Vagina (tissue), 2 donors: ENCODE measurements at regions not wholly inside any gene's neighbourhood (a gene's known extent, or its start where the extent isn't known, plus 50 kb on each side); places are given as distances from the start of the nearest gene placed in this dataset.

Experiments
- CTCF ChIP-seq, 3 experiments: fragments of 450-650 bp in 2 of 3; fragments of 200-600 bp in 1 of 3; sonication (generic) in 1 of 3; IDR thresholded peaks; one replicate each; pipeline ENCODE4 v1.5.1; 2017 to 2019; ENCODE audit warnings: antibody characterized with exemption in 3 of 3, mild to moderate bottlenecking in 2 of 3, moderate library complexity in 2 of 3
- POLR2A ChIP-seq, 2 donors: fragments of 450-650 bp; IDR thresholded peaks; one replicate each; pipeline ENCODE4 v1.6.1; 2017; ENCODE audit warnings: antibody characterized with exemption in 2 of 2, mild to moderate bottlenecking in 2 of 2, moderate library complexity in 2 of 2
- POLR2AphosphoS5 ChIP-seq, 2 donors: sonication (generic); formaldehyde crosslinking; IDR thresholded peaks; one replicate each; pipeline ENCODE4 v1.9.0; 2017; ENCODE audit warnings: antibody characterized with exemption in 2 of 2, mild to moderate bottlenecking in 2 of 2, low read depth in 1 of 2; ENCODE audit not compliant: insufficient read depth in 1 of 2

GRCh38 chr5:7010591-7010990 is 297.4 kb downstream of the TENT4A start:
- TF ChIP-seq CTCF (IDR thresholded peaks at IDR 0.05) (no peak), POLR2A (IDR thresholded peaks at IDR 0.05) (no peak), POLR2AphosphoS5 (IDR thresholded peaks at IDR 0.05; ENCODE audit: insufficient read depth in 1 of 2, low read depth in 1 of 2) (no peak)
